ENCODE measurements at regions not wholly inside any gene's neighbourhood (a gene's known extent, or its start where the extent isn't known, plus 50 kb on each side); places are given as distances from the start of the nearest gene placed in this dataset.

DNA sequence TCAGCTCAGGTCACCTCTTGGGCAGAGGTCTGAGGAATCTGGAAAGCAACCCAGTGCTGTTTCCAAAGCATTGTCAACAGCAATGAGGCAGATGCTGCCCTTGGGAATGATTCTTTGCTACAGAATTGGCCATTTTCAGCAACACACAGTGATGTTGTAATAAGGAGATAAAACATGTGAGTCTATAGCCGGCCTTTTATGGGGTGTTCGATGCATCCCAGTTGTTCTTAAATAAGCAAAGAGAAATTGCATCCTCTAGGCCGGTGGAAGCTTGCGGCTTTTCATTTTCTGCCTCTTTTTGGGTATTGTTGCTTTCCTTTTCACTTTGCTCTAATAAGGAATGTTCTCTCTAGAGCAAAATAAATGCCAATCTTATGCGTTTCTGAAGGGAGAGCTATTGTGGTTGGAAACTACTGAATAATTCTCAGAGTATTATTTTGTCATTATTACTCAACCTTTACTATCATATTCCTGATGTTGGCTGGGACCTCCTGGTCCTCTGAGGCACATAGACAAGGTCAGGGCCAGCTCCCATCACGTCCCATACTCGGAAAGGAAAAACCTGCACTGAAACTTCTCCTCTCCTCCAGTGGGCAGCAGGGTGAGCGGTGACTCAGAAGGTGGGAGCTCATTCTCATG lies 214.2 kb downstream of the CDH26 start:
- Histone ChIP-seq H3K4me3 (ENCODE audit: insufficient read depth, low read length, poor library complexity, severe bottlenecking) (no peak overlapping the region), H3K9ac (ENCODE audit: low read length) (no peak overlapping the region), H3K9me2 (replicated peaks; ENCODE audit: insufficient read depth, low read length) (no peaks in the 10 kb centered on the region), H2AFZ (ENCODE audit: low read depth, low read length, severe bottlenecking) (no peak overlapping the region), H3K9me3 (ENCODE audit: insufficient read depth, low read length) (no peaks in the 10 kb centered on the region), H3K79me2 (ENCODE audit: insufficient read depth, low read length) (no peaks in the 10 kb centered on the region), H3F3A (ENCODE audit: insufficient read depth) (no peaks in the 10 kb centered on the region), H3K27ac (ENCODE audit: low read depth, low read length) (no peak overlapping the region), H3K27me3 (ENCODE audit: low read length) (no peaks in the 10 kb centered on the region; the same call in 1 of the 2 replicates), H3K4me2 (ENCODE audit: low read depth, low read length, poor library complexity, severe bottlenecking) (no peak overlapping the region), H3K36me3 (ENCODE audit: low read length) (no peaks in the 10 kb centered on the region), H4K20me1 (ENCODE audit: low read depth, low read length) (no peaks in the 10 kb centered on the region)
- TF ChIP-seq, protein P1, sequence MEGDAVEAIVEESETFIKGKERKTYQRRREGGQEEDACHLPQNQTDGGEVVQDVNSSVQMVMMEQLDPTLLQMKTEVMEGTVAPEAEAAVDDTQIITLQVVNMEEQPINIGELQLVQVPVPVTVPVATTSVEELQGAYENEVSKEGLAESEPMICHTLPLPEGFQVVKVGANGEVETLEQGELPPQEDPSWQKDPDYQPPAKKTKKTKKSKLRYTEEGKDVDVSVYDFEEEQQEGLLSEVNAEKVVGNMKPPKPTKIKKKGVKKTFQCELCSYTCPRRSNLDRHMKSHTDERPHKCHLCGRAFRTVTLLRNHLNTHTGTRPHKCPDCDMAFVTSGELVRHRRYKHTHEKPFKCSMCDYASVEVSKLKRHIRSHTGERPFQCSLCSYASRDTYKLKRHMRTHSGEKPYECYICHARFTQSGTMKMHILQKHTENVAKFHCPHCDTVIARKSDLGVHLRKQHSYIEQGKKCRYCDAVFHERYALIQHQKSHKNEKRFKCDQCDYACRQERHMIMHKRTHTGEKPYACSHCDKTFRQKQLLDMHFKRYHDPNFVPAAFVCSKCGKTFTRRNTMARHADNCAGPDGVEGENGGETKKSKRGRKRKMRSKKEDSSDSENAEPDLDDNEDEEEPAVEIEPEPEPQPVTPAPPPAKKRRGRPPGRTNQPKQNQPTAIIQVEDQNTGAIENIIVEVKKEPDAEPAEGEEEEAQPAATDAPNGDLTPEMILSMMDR (IDR thresholded peaks at IDR 0.05; ENCODE audit: insufficient read depth, low read length, poor library complexity, severe bottlenecking) = no peak
- TF ChIP-seq EZH2phosphoT487 (conservative IDR thresholded peaks at IDR 0.05; ENCODE audit: low read length) = no peak

DNA sequence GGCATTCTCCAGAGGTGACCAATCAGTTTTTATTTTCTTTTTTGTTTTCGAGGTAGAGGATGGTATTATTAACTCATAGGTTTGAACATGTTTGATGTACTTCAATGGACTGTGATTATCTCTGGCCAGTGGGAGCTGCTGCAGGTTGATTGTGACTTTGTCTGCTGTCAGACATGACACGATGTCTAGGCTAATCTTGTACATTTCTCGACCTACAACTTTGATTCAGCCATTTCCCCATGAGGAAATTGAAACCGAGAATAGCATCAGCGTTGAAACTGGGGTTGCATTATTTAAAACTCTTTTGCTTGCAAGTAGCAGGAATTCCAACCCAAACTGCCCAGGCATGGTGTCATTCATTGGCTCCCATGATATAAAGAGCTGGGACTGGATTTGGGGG lies 218.9 kb downstream of the CDH26 start:
- no peaks in the 10 kb centered on the region for H3K36me3 ChIP-seq (ENCODE audit: low read length)
- no peak overlapping the region for H3K27ac ChIP-seq (ENCODE audit: low read depth, low read length)
- no peak for TF ChIP-seq EZH2phosphoT487 (conservative IDR thresholded peaks at IDR 0.05; ENCODE audit: low read length)
- TF ChIP-seq, protein P1 (IDR thresholded peaks at IDR 0.05; ENCODE audit: insufficient read depth, low read length, poor library complexity, severe bottlenecking) = no peak
- H3F3A ChIP-seq (ENCODE audit: insufficient read depth) = no peaks in the 10 kb centered on the region
- H4K20me1 ChIP-seq (ENCODE audit: low read depth, low read length) = no peaks in the 10 kb centered on the region
- no peaks in the 10 kb centered on the region for H3K9me3 ChIP-seq (ENCODE audit: insufficient read depth, low read length)
- H3K79me2 ChIP-seq (ENCODE audit: insufficient read depth, low read length) = no peaks in the 10 kb centered on the region
- no peak overlapping the region for H3K9ac ChIP-seq (ENCODE audit: low read length)
- H3K4me3 ChIP-seq (ENCODE audit: insufficient read depth, low read length, poor library complexity, severe bottlenecking) = no peak overlapping the region
- H2AFZ ChIP-seq (ENCODE audit: low read depth, low read length, severe bottlenecking) = no peak overlapping the region
- no peak overlapping the region for H3K4me2 ChIP-seq (ENCODE audit: low read depth, low read length, poor library complexity, severe bottlenecking)
- H3K9me2 ChIP-seq (replicated peaks; ENCODE audit: insufficient read depth, low read length) = no peaks in the 10 kb centered on the region; the same call in 1 of the 2 replicates
- H3K27me3 ChIP-seq (ENCODE audit: low read length) = no peaks in the 10 kb centered on the region; the same call in 1 of the 2 replicates

DNA sequence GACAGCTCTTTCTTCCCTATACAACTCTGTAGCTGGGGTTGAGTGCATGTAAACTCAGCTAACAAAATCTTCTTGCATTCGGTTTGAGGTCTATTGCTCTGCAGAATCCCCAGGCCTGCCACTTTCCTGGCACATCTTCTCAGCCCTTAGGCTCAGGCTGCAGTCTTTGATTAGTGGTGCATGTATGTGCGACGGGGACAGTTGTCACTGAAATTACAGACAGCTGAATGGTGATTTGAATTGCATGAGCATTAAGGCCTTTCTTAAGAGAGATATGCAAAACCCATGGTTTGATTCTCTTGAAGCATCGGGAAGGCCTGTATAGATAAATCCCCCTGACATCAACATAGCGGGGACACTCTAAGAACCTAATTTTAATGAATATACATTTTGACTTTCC lies 222.8 kb downstream of the CDH26 start:
- Histone ChIP-seq H4K20me1 (ENCODE audit: low read depth, low read length) (no peaks in the 10 kb centered on the region), H3K9ac (ENCODE audit: low read length) (no peak overlapping the region), H3K4me2 (ENCODE audit: low read depth, low read length, poor library complexity, severe bottlenecking) (no peak overlapping the region), H3K79me2 (ENCODE audit: insufficient read depth, low read length) (no peaks in the 10 kb centered on the region), H3K9me2 (replicated peaks; ENCODE audit: insufficient read depth, low read length) (no peaks in the 10 kb centered on the region; the same call in 1 of the 2 replicates), H3K27me3 (ENCODE audit: low read length) (no peaks in the 10 kb centered on the region), H3K36me3 (ENCODE audit: low read length) (no peaks in the 10 kb centered on the region), H2AFZ (ENCODE audit: low read depth, low read length, severe bottlenecking) (no peak overlapping the region), H3F3A (ENCODE audit: insufficient read depth) (no peaks in the 10 kb centered on the region), H3K27ac (ENCODE audit: low read depth, low read length) (no peak overlapping the region), H3K9me3 (ENCODE audit: insufficient read depth, low read length) (no peaks in the 10 kb centered on the region), H3K4me3 (ENCODE audit: insufficient read depth, low read length, poor library complexity, severe bottlenecking) (no peak overlapping the region)
- TF ChIP-seq, protein P1 (IDR thresholded peaks at IDR 0.05; ENCODE audit: insufficient read depth, low read length, poor library complexity, severe bottlenecking) = no peak
- TF ChIP-seq EZH2phosphoT487 (conservative IDR thresholded peaks at IDR 0.05; ENCODE audit: low read length) = no peak
